Mesothelial cell of epicardium (in vitro differentiated cells): ENCODE measurements at regions not wholly inside any gene's neighbourhood (a gene's known extent, or its start where the extent isn't known, plus 50 kb on each side); places are given as distances from the start of the nearest gene placed in this dataset.

ENCODE experiments used
- DNase-seq, 2 experiments: peaks; one replicate each; pipeline ENCODE4 v3.0.0; 2021; ENCODE audit warnings: low spot score in 2 of 2; ENCODE audit not compliant: unreplicated experiment in 2 of 2
- H3K27ac Mint-ChIP-seq: 2 replicates; pipeline ENCODE4 v1.8.0; 2021; ENCODE audit warnings: mixed read lengths
- H3K27me3 Mint-ChIP-seq: 2 replicates; pipeline ENCODE4 v1.8.0; 2021; ENCODE audit warnings: low read depth, mixed read lengths
- H3K36me3 Mint-ChIP-seq: 2 replicates; pipeline ENCODE4 v1.8.0; 2021; ENCODE audit warnings: mixed read lengths
- H3K4me1 Mint-ChIP-seq: 2 replicates; pipeline ENCODE4 v1.8.0; 2021; ENCODE audit warnings: mixed read lengths
- H3K4me3 Mint-ChIP-seq: 2 replicates; pipeline ENCODE4 v1.8.0; 2021; ENCODE audit warnings: mild to moderate bottlenecking, moderate library complexity, mixed read lengths
- H3K9me3 Mint-ChIP-seq: 2 replicates; pipeline ENCODE4 v1.8.0; 2021; ENCODE audit warnings: mixed read lengths
- TF ChIP-seq, protein P1 (sequence below): fragments of 200-600 bp; sonication (generic); IDR thresholded peaks from one replicate; pipeline ENCODE4 v1.5.0; 2021; ENCODE audit warnings: antibody characterized with exemption; ENCODE audit not compliant: unreplicated experiment

DNA sequence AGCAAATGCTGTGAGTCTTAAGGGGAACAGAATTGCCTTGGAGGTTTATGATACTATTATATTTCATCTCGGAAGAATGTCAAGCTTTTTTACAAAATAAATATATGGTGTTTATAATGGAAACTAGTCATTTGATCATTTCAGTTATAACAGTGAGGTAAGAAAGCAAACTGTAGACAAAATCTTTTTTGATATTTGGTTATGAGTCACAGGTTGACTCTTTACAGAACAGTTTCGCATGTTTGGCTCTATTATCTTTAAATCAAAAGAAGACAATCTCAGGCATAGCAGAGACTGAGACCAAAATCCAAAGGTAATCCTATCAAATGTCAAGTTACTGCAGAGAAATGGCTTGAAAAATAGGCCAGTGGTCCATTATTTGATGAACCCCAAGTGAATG lies 490.9 kb upstream of the MDFIC2 start:
- Mint-ChIP-seq H3K27ac (no peak overlapping the region), H3K36me3 (no peaks in the 10 kb centered on the region), H3K27me3 (peaks cover 3% of the 10 kb centered on the region), H3K4me3 (no peak overlapping the region), H3K4me1 (peaks cover 28% of the 10 kb centered on the region), H3K9me3 (peaks cover 6% of the 10 kb centered on the region)
- DNase-seq: no peak
- TF ChIP-seq, protein P1, sequence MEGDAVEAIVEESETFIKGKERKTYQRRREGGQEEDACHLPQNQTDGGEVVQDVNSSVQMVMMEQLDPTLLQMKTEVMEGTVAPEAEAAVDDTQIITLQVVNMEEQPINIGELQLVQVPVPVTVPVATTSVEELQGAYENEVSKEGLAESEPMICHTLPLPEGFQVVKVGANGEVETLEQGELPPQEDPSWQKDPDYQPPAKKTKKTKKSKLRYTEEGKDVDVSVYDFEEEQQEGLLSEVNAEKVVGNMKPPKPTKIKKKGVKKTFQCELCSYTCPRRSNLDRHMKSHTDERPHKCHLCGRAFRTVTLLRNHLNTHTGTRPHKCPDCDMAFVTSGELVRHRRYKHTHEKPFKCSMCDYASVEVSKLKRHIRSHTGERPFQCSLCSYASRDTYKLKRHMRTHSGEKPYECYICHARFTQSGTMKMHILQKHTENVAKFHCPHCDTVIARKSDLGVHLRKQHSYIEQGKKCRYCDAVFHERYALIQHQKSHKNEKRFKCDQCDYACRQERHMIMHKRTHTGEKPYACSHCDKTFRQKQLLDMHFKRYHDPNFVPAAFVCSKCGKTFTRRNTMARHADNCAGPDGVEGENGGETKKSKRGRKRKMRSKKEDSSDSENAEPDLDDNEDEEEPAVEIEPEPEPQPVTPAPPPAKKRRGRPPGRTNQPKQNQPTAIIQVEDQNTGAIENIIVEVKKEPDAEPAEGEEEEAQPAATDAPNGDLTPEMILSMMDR: no peak

DNA sequence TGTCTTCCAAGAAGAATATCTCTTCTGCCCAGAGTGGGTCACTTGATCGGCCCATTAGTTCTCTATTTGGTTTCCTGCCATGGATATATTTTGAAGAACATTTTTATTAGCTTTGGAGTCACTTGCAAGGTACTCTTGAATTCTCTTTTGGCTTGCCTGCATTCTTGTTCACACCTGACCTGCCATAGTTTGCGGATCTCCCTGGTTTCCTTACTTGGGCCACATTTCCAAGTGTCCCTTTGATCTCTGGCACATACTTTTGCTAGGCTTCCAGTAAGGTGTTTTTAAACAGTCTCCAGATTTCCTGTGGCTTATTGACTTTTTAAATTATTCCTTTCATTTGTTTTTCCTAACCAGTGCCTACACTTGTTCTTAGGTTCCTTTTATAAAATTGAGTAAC lies 488.5 kb upstream of the MDFIC2 start:
- H3K4me3 Mint-ChIP-seq: no peak overlapping the region
- peaks cover 21% of the 10 kb centered on the region for H3K4me1 Mint-ChIP-seq
- peaks cover 3% of the 10 kb centered on the region for H3K27me3 Mint-ChIP-seq
- H3K27ac Mint-ChIP-seq: no peak overlapping the region
- no peak for DNase-seq
- H3K9me3 Mint-ChIP-seq: peaks cover 17% of the 10 kb centered on the region
- TF ChIP-seq, protein P1: no peak
- H3K36me3 Mint-ChIP-seq: no peaks in the 10 kb centered on the region

DNA sequence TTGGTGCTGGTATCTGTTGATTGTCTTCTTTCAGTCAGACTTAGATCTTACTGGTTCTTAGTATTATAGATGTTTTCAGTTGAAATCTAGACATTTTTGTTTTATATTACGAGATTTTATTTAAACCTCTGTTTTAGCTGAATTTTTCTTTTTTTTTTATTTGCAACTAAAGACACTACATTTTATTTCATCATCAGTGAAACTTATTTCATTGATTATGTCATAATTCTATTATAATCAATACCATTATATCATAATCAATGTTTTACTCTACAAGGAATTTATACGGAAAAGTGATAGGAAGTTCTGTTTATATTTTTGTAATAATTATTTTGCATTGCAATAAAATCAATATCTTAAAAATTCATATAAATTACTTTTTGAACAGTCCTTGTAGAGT lies 477.4 kb upstream of the MDFIC2 start:
- no peak overlapping the region for H3K4me3 Mint-ChIP-seq
- no peaks in the 10 kb centered on the region for H3K4me1 Mint-ChIP-seq
- no peaks in the 10 kb centered on the region for H3K27me3 Mint-ChIP-seq
- no peak for DNase-seq
- H3K27ac Mint-ChIP-seq: no peak overlapping the region
- H3K36me3 Mint-ChIP-seq: no peaks in the 10 kb centered on the region
- H3K9me3 Mint-ChIP-seq: no peaks in the 10 kb centered on the region
- TF ChIP-seq, protein P1: no peak

DNA sequence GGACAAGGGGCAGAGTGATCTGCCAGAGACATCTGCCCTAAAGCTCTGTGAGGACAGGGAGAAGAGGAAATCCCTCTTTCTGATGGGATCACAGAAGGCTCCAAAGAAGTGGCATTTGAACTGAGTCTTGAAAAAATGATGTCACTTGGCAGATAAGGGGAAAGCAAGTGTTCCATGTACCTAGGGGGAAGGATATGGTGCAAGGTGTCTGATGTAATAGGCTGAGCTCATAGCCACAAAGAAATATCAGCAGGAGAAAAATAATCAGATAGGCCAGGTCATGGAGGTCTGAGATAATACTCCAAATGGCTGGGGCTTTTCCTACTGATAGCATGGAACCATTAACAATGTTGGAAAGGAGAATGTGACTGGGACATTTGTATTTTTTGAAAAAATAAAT lies 468.4 kb upstream of the MDFIC2 start:
- no peaks in the 10 kb centered on the region for H3K36me3 Mint-ChIP-seq
- DNase-seq: no peak
- TF ChIP-seq, protein P1: no peak
- H3K27ac Mint-ChIP-seq: no peak overlapping the region
- no peaks in the 10 kb centered on the region for H3K4me1 Mint-ChIP-seq
- no peak overlapping the region for H3K4me3 Mint-ChIP-seq
- H3K27me3 Mint-ChIP-seq: no peaks in the 10 kb centered on the region
- H3K9me3 Mint-ChIP-seq: peaks cover 13% of the 10 kb centered on the region

DNA sequence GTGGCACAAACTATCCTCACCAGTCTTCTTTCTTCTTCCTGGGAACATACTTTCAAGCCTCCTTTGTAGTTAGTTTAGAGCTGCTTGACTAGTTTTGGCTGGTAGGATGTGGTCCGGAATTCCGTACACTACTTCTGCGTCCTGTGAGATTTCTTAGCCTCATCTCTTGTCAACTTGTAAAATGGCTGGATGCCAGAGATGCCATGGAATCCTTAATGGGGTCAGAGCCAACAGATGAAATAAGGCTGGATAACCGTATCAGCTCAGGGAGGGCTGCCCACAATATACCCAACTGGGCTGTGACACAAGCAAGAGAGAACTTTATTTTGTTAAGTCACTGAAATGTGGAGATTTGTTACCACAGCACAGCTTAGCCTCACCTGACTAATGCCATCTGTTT lies 466.9 kb upstream of the MDFIC2 start:
- DNase-seq: no peak
- TF ChIP-seq, protein P1: no peak
- H3K36me3 Mint-ChIP-seq: no peaks in the 10 kb centered on the region
- no peaks in the 10 kb centered on the region for H3K27me3 Mint-ChIP-seq
- no peak overlapping the region for H3K27ac Mint-ChIP-seq
- no peak overlapping the region for H3K4me3 Mint-ChIP-seq
- no peaks in the 10 kb centered on the region for H3K4me1 Mint-ChIP-seq
- H3K9me3 Mint-ChIP-seq: peaks cover 13% of the 10 kb centered on the region

DNA sequence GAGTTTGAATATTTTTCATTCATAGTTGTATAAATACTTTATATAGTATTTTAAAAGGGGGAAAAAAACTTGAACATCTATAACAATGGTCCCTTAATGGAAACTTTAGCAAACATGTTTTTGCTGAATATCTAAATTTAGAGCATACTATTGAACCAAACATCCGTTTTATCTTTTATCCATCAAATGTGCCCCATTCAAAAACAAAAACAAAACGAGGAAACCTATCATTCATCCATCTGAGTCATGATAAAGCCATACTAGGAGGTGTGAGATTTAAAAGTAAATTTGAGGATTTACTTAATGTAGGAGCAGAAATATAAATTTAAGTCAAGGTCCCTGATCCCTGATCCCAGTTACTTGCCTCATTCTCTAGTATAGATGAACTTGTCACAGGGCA lies 463.6 kb upstream of the MDFIC2 start:
- Mint-ChIP-seq H3K27ac (no peak overlapping the region), H3K4me1 (no peaks in the 10 kb centered on the region), H3K4me3 (no peak overlapping the region), H3K9me3 (peaks cover 13% of the 10 kb centered on the region), H3K27me3 (peaks cover 2% of the 10 kb centered on the region), H3K36me3 (no peaks in the 10 kb centered on the region)
- no peak for DNase-seq
- TF ChIP-seq, protein P1: no peak
